Spleen (tissue), 7 donors: ENCODE measurements at regions not wholly inside any gene's neighbourhood (a gene's known extent, or its start where the extent isn't known, plus 50 kb on each side); places are given as distances from the start of the nearest gene placed in this dataset.

Experiments
- POLR2A ChIP-seq, 3 donors: fragments of 450-650 bp; IDR thresholded peaks; one replicate each; pipeline ENCODE4 v1.5.1; 2017; ENCODE audit warnings: antibody characterized with exemption in 3 of 3, mild to moderate bottlenecking in 1 of 3
- TF ChIP-seq, protein P1 (sequence below), 11 experiments: fragments of 200-600 bp in 7 of 11; fragments of 450-650 bp in 4 of 11; sonication (generic) in 4 of 11; IDR thresholded peaks in 8 of 11; conservative IDR thresholded peaks in 3 of 11; 1 replicate in 7 of 11; 2 replicates in 4 of 11; pipeline versions ENCODE4 v1.4.0 to v1.8.0; 2016 to 2021; ENCODE audit warnings: antibody characterized with exemption in 11 of 11, inconsistent platforms in 4 of 11, mild to moderate bottlenecking in 1 of 11
- donor health status: DM: no; HTN: no; CAD: no; lungs with moderate emphysema.
- donor health status: DM: no; HTN: no; CAD: no.
- donor health status: DM: no; HTN: no; CAD: no.

DNA sequence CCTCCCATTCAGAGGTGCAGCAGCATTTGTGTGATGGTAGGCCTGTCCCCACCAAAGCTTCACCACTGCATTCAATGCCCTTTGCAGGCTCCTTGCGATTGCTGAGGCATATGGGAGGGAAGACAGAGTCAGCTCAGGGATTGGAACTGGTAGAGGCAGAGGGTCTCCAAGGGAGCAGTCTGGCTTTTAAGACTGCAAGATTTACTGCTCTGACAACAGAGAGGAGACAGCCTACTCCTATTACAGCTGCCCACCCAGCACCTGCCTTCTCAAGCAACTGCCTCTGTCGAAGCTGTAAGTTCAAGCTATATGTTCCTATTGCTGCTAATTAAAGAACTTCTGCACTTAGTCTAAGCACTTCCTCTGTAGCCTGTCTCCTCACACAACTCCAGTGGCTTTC, 481.8 kb downstream of the FGF13 start:
- TF ChIP-seq, protein P1, sequence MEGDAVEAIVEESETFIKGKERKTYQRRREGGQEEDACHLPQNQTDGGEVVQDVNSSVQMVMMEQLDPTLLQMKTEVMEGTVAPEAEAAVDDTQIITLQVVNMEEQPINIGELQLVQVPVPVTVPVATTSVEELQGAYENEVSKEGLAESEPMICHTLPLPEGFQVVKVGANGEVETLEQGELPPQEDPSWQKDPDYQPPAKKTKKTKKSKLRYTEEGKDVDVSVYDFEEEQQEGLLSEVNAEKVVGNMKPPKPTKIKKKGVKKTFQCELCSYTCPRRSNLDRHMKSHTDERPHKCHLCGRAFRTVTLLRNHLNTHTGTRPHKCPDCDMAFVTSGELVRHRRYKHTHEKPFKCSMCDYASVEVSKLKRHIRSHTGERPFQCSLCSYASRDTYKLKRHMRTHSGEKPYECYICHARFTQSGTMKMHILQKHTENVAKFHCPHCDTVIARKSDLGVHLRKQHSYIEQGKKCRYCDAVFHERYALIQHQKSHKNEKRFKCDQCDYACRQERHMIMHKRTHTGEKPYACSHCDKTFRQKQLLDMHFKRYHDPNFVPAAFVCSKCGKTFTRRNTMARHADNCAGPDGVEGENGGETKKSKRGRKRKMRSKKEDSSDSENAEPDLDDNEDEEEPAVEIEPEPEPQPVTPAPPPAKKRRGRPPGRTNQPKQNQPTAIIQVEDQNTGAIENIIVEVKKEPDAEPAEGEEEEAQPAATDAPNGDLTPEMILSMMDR (IDR thresholded peaks at IDR 0.05 in 8 of 11, conservative IDR thresholded peaks at IDR 0.05 in 3 of 11): no peak
- no peak for TF ChIP-seq POLR2A (IDR thresholded peaks at IDR 0.05)
